Left renal cortex interstitium (tissue), 4 donors: ENCODE measurements at regions not wholly inside any gene's neighbourhood (a gene's known extent, or its start where the extent isn't known, plus 50 kb on each side); places are given as distances from the start of the nearest gene placed in this dataset.

Experiments
- DNase-seq, 4 donors: peaks; one replicate each; pipeline ENCODE4 v3.0.0-alpha.2; 2013; ENCODE audit warnings: low read depth in 4 of 4, low spot score in 2 of 4, missing footprints in 1 of 4

- DNase-seq: peak in 2 of 4 donors; percentile 15 to 16
These were observed 236.9 kb downstream of the AR start for GRCh38 chrX:67780694-67781109.

GRCh38 chrX:67781132-67781531 lies 237.3 kb downstream of the AR start:
- DNase-seq: no peak

- DNase-seq: no peak
These were observed 240.9 kb downstream of the AR start for GRCh38 chrX:67784712-67785111.

- DNase-seq: no peak
These were observed 243.4 kb downstream of the AR start for GRCh38 chrX:67787196-67787595.

GRCh38 chrX:67789536-67789935 lies 245.7 kb downstream of the AR start:
- DNase-seq: no peak
